ENCODE measurements at regions not wholly inside any gene's neighbourhood (a gene's known extent, or its start where the extent isn't known, plus 50 kb on each side); places are given as distances from the start of the nearest gene placed in this dataset.

- peaks cover 4% of the 10 kb centered on the region for H3K27me3 ChIP-seq
- no peaks in the 10 kb centered on the region for H3K36me3 ChIP-seq
- TF ChIP-seq EP300 (IDR thresholded peaks at IDR 0.05) (no peak), POLR2A (IDR thresholded peaks at IDR 0.05) (no peak), CTCF (IDR thresholded peaks at IDR 0.05) (no peak), POLR2AphosphoS5 (IDR thresholded peaks at IDR 0.05) (no peak)
- H3K9me3 ChIP-seq = no peaks in the 10 kb centered on the region
- H3K27ac ChIP-seq = no peak overlapping the region
- no peaks in the 10 kb centered on the region for H3K4me1 ChIP-seq
- no peak for ATAC-seq
- H3K4me3 ChIP-seq = no peak overlapping the region
- WGBS, 2 donors (ENCODE audit: low coverage in 1 of 2) = 79 to 81% methylated on average over 4 to 5 of the region's 6 CpGs
Observed at GRCh38 chr7:156207306-156207705, 395.0 kb upstream of the SHH start.

- no peaks in the 10 kb centered on the region for H3K4me1 ChIP-seq
- H3K4me3 ChIP-seq = no peak overlapping the region
- H3K27me3 ChIP-seq = peaks cover 4% of the 10 kb centered on the region
- H3K36me3 ChIP-seq = no peaks in the 10 kb centered on the region
- 82 to 85% methylated on average over 5 to 8 of the region's 8 CpGs for WGBS, 2 donors (ENCODE audit: low coverage in 1 of 2)
- H3K27ac ChIP-seq = no peak overlapping the region
- no peak for ATAC-seq
- H3K9me3 ChIP-seq = no peaks in the 10 kb centered on the region
- no peak for TF ChIP-seq POLR2AphosphoS5 (IDR thresholded peaks at IDR 0.05)
- TF ChIP-seq CTCF (IDR thresholded peaks at IDR 0.05) = no peak
- no peak for TF ChIP-seq POLR2A (IDR thresholded peaks at IDR 0.05)
- no peak for TF ChIP-seq EP300 (IDR thresholded peaks at IDR 0.05)
Observed at GRCh38 chr7:156206174-156206573, 393.9 kb upstream of the SHH start.

GRCh38 chr7:156204820-156205219 is 392.6 kb upstream of the SHH start:
- Histone ChIP-seq H3K27me3 (peaks cover 4% of the 10 kb centered on the region), H3K27ac (no peak overlapping the region), H3K36me3 (no peaks in the 10 kb centered on the region), H3K9me3 (no peaks in the 10 kb centered on the region), H3K4me3 (no peak overlapping the region), H3K4me1 (no peaks in the 10 kb centered on the region)
- ATAC-seq = no peak
- TF ChIP-seq POLR2AphosphoS5 (IDR thresholded peaks at IDR 0.05) = no peak
- no peak for TF ChIP-seq POLR2A (IDR thresholded peaks at IDR 0.05)
- no peak for TF ChIP-seq EP300 (IDR thresholded peaks at IDR 0.05)
- 78 to 89% methylated on average over 6 of the region's 6 CpGs for WGBS, 2 donors (ENCODE audit: low coverage in 1 of 2)

- Histone ChIP-seq H3K27me3 (no peaks in the 10 kb centered on the region), H3K36me3 (no peaks in the 10 kb centered on the region), H3K4me1 (no peaks in the 10 kb centered on the region), H3K27ac (no peak overlapping the region), H3K9me3 (no peaks in the 10 kb centered on the region), H3K4me3 (no peak overlapping the region)
- no peak for TF ChIP-seq CTCF (IDR thresholded peaks at IDR 0.05)
- TF ChIP-seq POLR2AphosphoS5 (IDR thresholded peaks at IDR 0.05) = no peak
- no peak for TF ChIP-seq EP300 (IDR thresholded peaks at IDR 0.05)
- TF ChIP-seq POLR2A (IDR thresholded peaks at IDR 0.05) = no peak
- WGBS, 2 donors (ENCODE audit: low coverage in 1 of 2) = 76% methylated on average over 3 of the region's 10 CpGs; no CpG with 5 or more reads in 1 of the 2 donors
- no peak for ATAC-seq
Observed at GRCh38 chr7:156203923-156204322, 391.7 kb upstream of the SHH start.

GRCh38 chr7:156198277-156198676 is 386.0 kb upstream of the SHH start:
- Histone ChIP-seq H3K4me3 (no peak overlapping the region), H3K36me3 (no peaks in the 10 kb centered on the region), H3K27me3 (peaks cover 8% of the 10 kb centered on the region), H3K4me1 (no peaks in the 10 kb centered on the region), H3K9me3 (no peaks in the 10 kb centered on the region), H3K27ac (no peak overlapping the region)
- TF ChIP-seq POLR2A (IDR thresholded peaks at IDR 0.05) (no peak), EP300 (IDR thresholded peaks at IDR 0.05) (no peak), POLR2AphosphoS5 (IDR thresholded peaks at IDR 0.05) (no peak), CTCF (IDR thresholded peaks at IDR 0.05) (no peak)
- WGBS, 2 donors (ENCODE audit: low coverage in 1 of 2) = 74 to 79% methylated on average over 2 to 7 of the region's 9 CpGs
- ATAC-seq = no peak
